ENCODE measurements at regions not wholly inside any gene's neighbourhood (a gene's known extent, or its start where the extent isn't known, plus 50 kb on each side); places are given as distances from the start of the nearest gene placed in this dataset.

DNA sequence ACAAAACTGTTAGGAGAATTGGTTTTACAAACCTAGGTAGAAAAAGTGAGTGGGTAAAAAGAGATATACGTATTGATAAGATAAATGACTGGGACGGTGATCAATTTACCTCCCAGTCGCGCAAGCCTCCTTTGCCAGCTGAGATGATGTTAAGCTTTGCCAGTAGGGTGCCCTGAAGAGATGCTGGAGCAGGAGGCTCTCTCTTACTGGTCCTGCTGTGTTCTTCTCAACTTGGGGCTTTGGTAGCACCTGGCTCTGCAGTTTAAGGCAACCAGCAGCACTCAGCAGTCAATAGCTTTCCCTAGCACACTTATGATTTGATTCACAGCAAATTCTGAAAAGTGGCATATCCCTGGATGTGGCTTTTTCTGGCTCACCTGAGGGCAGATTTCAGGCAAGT lies 1461.7 kb downstream of the ADGRL3 start:
- TF ChIP-seq, protein P1, sequence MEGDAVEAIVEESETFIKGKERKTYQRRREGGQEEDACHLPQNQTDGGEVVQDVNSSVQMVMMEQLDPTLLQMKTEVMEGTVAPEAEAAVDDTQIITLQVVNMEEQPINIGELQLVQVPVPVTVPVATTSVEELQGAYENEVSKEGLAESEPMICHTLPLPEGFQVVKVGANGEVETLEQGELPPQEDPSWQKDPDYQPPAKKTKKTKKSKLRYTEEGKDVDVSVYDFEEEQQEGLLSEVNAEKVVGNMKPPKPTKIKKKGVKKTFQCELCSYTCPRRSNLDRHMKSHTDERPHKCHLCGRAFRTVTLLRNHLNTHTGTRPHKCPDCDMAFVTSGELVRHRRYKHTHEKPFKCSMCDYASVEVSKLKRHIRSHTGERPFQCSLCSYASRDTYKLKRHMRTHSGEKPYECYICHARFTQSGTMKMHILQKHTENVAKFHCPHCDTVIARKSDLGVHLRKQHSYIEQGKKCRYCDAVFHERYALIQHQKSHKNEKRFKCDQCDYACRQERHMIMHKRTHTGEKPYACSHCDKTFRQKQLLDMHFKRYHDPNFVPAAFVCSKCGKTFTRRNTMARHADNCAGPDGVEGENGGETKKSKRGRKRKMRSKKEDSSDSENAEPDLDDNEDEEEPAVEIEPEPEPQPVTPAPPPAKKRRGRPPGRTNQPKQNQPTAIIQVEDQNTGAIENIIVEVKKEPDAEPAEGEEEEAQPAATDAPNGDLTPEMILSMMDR (IDR thresholded peaks at IDR 0.05): no peak
- TF ChIP-seq POLR2AphosphoS5 (IDR thresholded peaks at IDR 0.05; ENCODE audit: low read depth, low read length) (no peak), TCF7L2 (IDR thresholded peaks at IDR 0.05; ENCODE audit: low read depth, low read length) (no peak), SIN3A (IDR thresholded peaks at IDR 0.05; ENCODE audit: borderline replicate concordance, insufficient read depth, low read depth, low read length) (no peak)
- TF ChIP-seq, protein P2, sequence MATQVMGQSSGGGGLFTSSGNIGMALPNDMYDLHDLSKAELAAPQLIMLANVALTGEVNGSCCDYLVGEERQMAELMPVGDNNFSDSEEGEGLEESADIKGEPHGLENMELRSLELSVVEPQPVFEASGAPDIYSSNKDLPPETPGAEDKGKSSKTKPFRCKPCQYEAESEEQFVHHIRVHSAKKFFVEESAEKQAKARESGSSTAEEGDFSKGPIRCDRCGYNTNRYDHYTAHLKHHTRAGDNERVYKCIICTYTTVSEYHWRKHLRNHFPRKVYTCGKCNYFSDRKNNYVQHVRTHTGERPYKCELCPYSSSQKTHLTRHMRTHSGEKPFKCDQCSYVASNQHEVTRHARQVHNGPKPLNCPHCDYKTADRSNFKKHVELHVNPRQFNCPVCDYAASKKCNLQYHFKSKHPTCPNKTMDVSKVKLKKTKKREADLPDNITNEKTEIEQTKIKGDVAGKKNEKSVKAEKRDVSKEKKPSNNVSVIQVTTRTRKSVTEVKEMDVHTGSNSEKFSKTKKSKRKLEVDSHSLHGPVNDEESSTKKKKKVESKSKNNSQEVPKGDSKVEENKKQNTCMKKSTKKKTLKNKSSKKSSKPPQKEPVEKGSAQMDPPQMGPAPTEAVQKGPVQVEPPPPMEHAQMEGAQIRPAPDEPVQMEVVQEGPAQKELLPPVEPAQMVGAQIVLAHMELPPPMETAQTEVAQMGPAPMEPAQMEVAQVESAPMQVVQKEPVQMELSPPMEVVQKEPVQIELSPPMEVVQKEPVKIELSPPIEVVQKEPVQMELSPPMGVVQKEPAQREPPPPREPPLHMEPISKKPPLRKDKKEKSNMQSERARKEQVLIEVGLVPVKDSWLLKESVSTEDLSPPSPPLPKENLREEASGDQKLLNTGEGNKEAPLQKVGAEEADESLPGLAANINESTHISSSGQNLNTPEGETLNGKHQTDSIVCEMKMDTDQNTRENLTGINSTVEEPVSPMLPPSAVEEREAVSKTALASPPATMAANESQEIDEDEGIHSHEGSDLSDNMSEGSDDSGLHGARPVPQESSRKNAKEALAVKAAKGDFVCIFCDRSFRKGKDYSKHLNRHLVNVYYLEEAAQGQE (IDR thresholded peaks at IDR 0.05; ENCODE audit: insufficient read depth in 1 of 2, low read depth in 2 of 2, low read length in 1 of 2): no peak

Data from Panc1 (cell line).